Panc1 (cell line): ENCODE measurements at regions not wholly inside any gene's neighbourhood (a gene's known extent, or its start where the extent isn't known, plus 50 kb on each side); places are given as distances from the start of the nearest gene placed in this dataset.

Experiments
- ATAC-seq: fragments of 200-7000 bp; cut with Tn5 transposase; 2 replicates; pipeline ENCODE4 v1.9.1; 2020; ENCODE audit warnings: mild to moderate bottlenecking, moderate library complexity
- BruUV-seq: library from RNA; stranded (reverse); fragments of 400-500 nt; replicated peaks from 2 replicates; lab custom pipeline; 2021; lab: Mats Ljungman, UMichigan
- CTCF ChIA-PET: fragments of 300-600 bp; sonication (Branson Sonifier 250); formaldehyde crosslinking; loops from one replicate; lab custom pipeline; 2022; ENCODE audit warnings: antibody characterized with exemption; lab: Charles Lee
- POLR2A ChIA-PET: fragments of 300-600 bp; sonication (Branson Sonifier 250); formaldehyde crosslinking; loops from one replicate; lab custom pipeline; 2022; ENCODE audit warnings: antibody characterized with exemption; lab: Charles Lee
- DNase-seq: peaks from one replicate; pipeline ENCODE4 v3.0.0-alpha.2; 2010; ENCODE audit warnings: low read depth, low spot score
- H3K27ac ChIP-seq: 2 replicates; pipeline ENCODE4 v1.5.1; 2011; ENCODE audit warnings: mild to moderate bottlenecking, low read length, inconsistent platforms
- H3K27me3 ChIP-seq: fragments of 200-500 bp; sonication (Bioruptor generic); 2 replicates; pipeline ENCODE4 v1.6.0; 2014; ENCODE audit warnings: low read length, inconsistent platforms; ENCODE audit not compliant: control insufficient read depth, insufficient read depth
- H3K36me3 ChIP-seq: fragments of 200-500 bp; sonication (Bioruptor generic); 2 replicates; pipeline ENCODE4 v1.5.1; 2014; ENCODE audit warnings: inconsistent platforms, mild to moderate bottlenecking, low read length, moderate library complexity; ENCODE audit not compliant: control insufficient read depth, insufficient read depth
- H3K4me1 ChIP-seq: 2 replicates; pipeline ENCODE4 v1.5.1; 2011; ENCODE audit warnings: inconsistent platforms, mild to moderate bottlenecking, low read length, moderate library complexity; ENCODE audit not compliant: control insufficient read depth, insufficient read depth
- H3K4me3 ChIP-seq, 2 experiments: 2 replicates each; pipeline ENCODE4 v1.5.1; 2011 to 2012; ENCODE audit warnings: low read depth in 2 of 2, low read length in 2 of 2, mild to moderate bottlenecking in 2 of 2, inconsistent platforms in 1 of 2, moderate library complexity in 1 of 2
- H3K9me3 ChIP-seq: fragments of 200-500 bp; sonication (Bioruptor generic); 2 replicates; pipeline ENCODE4 v1.5.1; 2014; ENCODE audit warnings: low read depth, mild to moderate bottlenecking, inconsistent platforms, low read length, moderate library complexity; ENCODE audit not compliant: control insufficient read depth, insufficient read depth
- CTCF ChIP-seq: fragments of 450-650 bp; IDR thresholded peaks from 2 replicates; pipeline ENCODE4 v1.5.1; 2017; ENCODE audit warnings: mild to moderate bottlenecking
- POLR2AphosphoS5 ChIP-seq: IDR thresholded peaks from 2 replicates; pipeline ENCODE4 v1.6.1; 2012; ENCODE audit warnings: mild to moderate bottlenecking, low read depth, low read length, moderate library complexity
- REST ChIP-seq, 2 experiments: IDR thresholded peaks; 2 replicates each; pipeline ENCODE4 v1.6.1; 2011 to 2012; ENCODE audit warnings: low read depth in 2 of 2, control low read depth in 1 of 2, low read length in 1 of 2, mild to moderate bottlenecking in 1 of 2, moderate library complexity in 1 of 2; ENCODE audit not compliant: insufficient read depth in 1 of 2
- SIN3A ChIP-seq: IDR thresholded peaks from 2 replicates; pipeline ENCODE4 v1.6.1; 2012; ENCODE audit warnings: low read depth, mild to moderate bottlenecking, low read length, moderate library complexity, borderline replicate concordance; ENCODE audit not compliant: insufficient read depth
- TCF7L2 ChIP-seq: IDR thresholded peaks from 2 replicates; pipeline ENCODE4 v1.6.1; 2011; ENCODE audit warnings: mild to moderate bottlenecking, low read depth, low read length, inconsistent platforms
- in situ Hi-C: cut with HindIII; loops from 2 replicates; pipeline ENCODE4 v1.10.0; 2016; ENCODE audit warnings: low sequenced_read_pairs, low pct_unique_long_range_greater_than_20kb
- intact Hi-C: fragments of 100-400 bp; cut with micrococcal nuclease; formaldehyde crosslinking; loops from one replicate; pipeline ENCODE4 v1.10.0; 2022; ENCODE audit not compliant: unreplicated experiment

- intact Hi-C loops = no loop called here
- ATAC-seq (no peak), DNase-seq (no peak)
- BruUV-seq = no TSS peak
- POLR2A ChIA-PET = no interaction called here
- no peaks in the 10 kb centered on the region; the same call in 1 of the 2 replicates for H3K4me1 ChIP-seq
- TF ChIP-seq REST (IDR thresholded peaks at IDR 0.05; ENCODE audit: insufficient read depth in 1 of 2, low read depth in 2 of 2, low read length in 1 of 2) (no peak), CTCF (no peak), POLR2AphosphoS5 (no peak), TCF7L2 (no peak), SIN3A (no peak)
- CTCF ChIA-PET = no interaction called here
- H3K4me3 ChIP-seq = no peak overlapping the region
- no peak overlapping the region for H3K27ac ChIP-seq
- H3K9me3 ChIP-seq = peaks cover 25% of the 10 kb centered on the region; the same call in 1 of the 2 replicates
- no peaks in the 10 kb centered on the region for H3K36me3 ChIP-seq
- H3K27me3 ChIP-seq = no peaks in the 10 kb centered on the region
- in situ Hi-C loops = no loop called here
Observed at GRCh38 chr6:141550471-141550870, 582.3 kb upstream of the GJE1 start.

- BruUV-seq = no TSS peak
Observed at GRCh38 chr6:141548966-141549365, 583.8 kb upstream of the GJE1 start.

More at GRCh38 chr6:141548966-141549365, 583.8 kb upstream of the GJE1 start:
- in situ Hi-C loops = no loop called here
- ChIA-PET CTCF (no interaction called here), POLR2A (no interaction called here)
- TF ChIP-seq TCF7L2 = no peak
- no peak for TF ChIP-seq CTCF
- no peak for TF ChIP-seq REST (IDR thresholded peaks at IDR 0.05; ENCODE audit: insufficient read depth in 1 of 2, low read depth in 2 of 2, low read length in 1 of 2)
- no peak for TF ChIP-seq SIN3A
- Histone ChIP-seq H3K9me3 (peaks cover 25% of the 10 kb centered on the region; the same call in 1 of the 2 replicates), H3K4me1 (no peaks in the 10 kb centered on the region; the same call in 1 of the 2 replicates), H3K4me3 (no peak overlapping the region), H3K27ac (no peak overlapping the region), H3K36me3 (no peaks in the 10 kb centered on the region), H3K27me3 (no peaks in the 10 kb centered on the region)
- intact Hi-C loops = no loop called here
- ATAC-seq (no peak), DNase-seq (no peak)
